ENCODE measurements at regions not wholly inside any gene's neighbourhood (a gene's known extent, or its start where the extent isn't known, plus 50 kb on each side); places are given as distances from the start of the nearest gene placed in this dataset.
"Not testable (repeated sequence)": the region's sequence is repeated elsewhere in the genome, so short reads cannot be mapped to it uniquely, and the experiment has no call there.

GRCh38 chr5:13640270-13640669, 304.2 kb downstream of the DNAH5 start:
- in situ Hi-C loops (cut with HindIII; ENCODE audit: low sequenced_read_pairs): no loop called here

DNA sequence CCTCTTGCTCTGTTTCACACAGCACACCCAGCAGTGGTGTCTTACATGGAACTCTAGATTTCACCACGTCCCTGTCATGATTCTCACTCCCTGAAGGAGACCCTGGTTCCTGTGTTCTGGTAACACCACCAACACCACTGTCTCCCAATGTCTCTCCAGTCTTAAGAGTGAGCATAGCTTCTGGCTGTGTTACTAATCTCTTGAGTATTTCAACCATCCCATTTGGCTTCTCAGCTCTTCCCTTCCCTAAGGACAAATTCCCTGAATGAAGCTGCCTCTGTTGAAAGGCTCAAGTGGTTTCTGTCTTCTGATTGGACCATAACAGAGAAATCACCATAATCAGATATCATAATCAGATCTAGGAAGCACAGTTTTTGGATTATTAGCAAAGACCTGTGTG, 311.8 kb downstream of the DNAH5 start:
- in situ Hi-C loops (cut with HindIII; ENCODE audit: low sequenced_read_pairs): no loop called here

DNA sequence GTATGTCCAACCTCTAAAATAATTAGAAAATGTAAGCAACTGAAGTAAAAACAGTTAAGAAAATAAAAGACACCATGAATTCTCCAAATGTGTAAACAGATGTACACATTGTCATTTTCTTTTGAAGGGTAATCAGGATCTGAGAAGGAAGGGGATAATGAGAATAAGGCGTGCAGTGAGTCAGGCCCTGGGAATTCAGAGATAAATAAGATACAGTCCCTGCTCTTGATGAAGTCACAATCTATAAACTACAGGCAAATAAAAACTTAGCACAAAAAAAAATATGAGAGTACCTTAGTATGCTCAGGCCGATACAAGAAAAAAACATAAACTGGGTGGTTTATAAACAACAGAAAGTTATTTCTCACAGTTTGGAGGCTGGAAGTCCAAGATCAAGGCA, 315.3 kb downstream of the DNAH5 start:
- in situ Hi-C loops (cut with HindIII; ENCODE audit: low sequenced_read_pairs): no loop called here

GRCh38 chr5:13627673-13628454, 316.6 kb downstream of the DNAH5 start:
- in situ Hi-C loops (cut with HindIII; ENCODE audit: low sequenced_read_pairs): no loop called here

DNA sequence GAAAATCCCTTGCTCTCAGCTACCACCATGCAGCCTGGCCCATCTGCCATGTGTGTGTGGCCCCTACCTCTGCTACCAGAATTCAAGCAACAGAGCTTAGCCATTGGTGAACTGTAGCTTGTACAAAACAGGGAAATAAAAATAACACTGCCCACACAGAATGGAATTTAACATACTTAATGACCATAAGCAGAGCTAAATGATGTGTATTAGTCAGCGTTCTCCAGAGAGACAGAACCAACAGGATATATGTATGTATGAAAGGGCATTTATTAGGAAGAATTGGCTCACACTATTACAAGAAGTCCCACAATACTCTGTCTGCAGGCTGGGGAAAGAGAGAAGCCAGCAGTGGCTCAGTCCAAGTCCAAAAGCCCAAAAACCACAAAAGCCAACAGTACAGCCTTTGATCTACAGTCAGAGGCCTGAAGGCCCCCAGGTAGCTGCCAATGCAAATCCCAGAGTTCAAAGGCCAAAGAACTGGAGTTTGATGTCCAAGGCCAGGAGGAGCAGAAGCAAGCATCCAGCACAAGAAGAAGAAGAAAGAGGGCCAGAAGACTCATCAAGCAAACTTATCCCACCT, 318.8 kb downstream of the DNAH5 start:
- in situ Hi-C loops (cut with HindIII; ENCODE audit: low sequenced_read_pairs): no loop called here

DNA sequence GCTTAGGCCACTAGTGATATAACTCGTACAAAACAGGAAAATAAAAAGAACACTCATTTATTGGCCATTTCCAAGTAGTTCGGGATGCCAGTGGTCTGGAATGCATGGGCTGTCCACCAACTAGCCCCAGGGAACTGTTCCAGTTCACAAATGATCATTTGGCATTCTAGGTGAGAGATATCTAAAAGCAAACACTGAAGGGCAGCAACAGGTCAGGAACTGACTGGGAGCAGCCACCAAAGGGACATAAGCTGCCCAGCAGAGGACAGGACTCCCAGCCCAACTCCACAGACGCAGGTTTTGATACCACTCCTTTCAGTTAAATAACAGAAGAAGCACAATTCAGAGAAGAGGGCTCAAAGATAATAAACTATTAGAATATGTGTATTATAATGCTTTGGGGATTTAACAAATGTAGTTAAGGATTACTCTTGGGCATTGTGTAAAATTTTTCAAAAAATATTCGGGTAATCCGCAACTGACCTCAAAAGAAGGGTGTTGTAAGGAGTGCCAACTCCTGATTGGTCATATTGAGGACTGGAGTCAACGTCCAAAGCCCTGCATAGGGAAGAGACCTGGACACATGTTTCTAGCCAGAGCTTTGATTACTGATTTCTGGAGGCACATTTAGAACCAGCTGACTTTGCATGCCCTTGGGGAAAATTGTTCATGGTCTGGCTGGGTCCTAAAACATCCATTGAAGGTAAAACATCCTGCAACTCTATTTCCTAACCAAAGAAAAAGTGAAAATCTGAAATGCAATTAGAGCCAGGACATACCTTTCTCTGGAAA, 320.0 kb downstream of the DNAH5 start:
- in situ Hi-C loops (cut with HindIII; ENCODE audit: low sequenced_read_pairs): no loop called here

- in situ Hi-C loops (cut with HindIII; ENCODE audit: low sequenced_read_pairs): no loop called here
Measured at GRCh38 chr5:13613621-13614020, 330.9 kb downstream of the DNAH5 start.

GRCh38 chr5:13611604-13612003, 332.9 kb downstream of the DNAH5 start:
- in situ Hi-C loops (cut with HindIII; ENCODE audit: low sequenced_read_pairs): no loop called here

- in situ Hi-C loops (cut with HindIII; ENCODE audit: low sequenced_read_pairs): no loop called here
Measured at GRCh38 chr5:13609504-13609903, 335.0 kb downstream of the DNAH5 start.

DNA sequence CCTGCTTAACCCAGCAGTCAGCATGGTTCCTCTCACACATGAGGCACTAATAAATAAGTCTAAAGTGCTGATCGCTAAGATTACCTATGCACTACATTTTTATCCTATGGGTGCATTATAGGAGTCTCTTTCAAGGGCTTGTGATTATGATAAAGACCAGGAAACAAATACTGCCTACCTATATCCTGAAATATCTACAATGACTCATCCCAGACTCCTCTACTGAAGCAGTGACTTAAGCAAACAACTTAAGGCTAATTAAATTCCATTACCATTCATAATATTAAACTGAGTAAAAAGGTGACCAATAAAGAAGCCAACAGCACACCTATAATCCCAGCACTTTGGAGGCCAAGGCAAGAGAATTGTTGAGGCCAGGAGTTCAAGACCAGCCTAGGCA, 338.4 kb downstream of the DNAH5 start:
- in situ Hi-C loops (cut with HindIII; ENCODE audit: low sequenced_read_pairs): no loop called here

- in situ Hi-C loops (cut with HindIII; ENCODE audit: low sequenced_read_pairs): no loop called here
Measured at GRCh38 chr5:13601112-13601511, 343.4 kb downstream of the DNAH5 start.

- in situ Hi-C loops (cut with HindIII; ENCODE audit: low sequenced_read_pairs): no loop called here
Measured at GRCh38 chr5:13595978-13596377, 348.5 kb downstream of the DNAH5 start.

DNA sequence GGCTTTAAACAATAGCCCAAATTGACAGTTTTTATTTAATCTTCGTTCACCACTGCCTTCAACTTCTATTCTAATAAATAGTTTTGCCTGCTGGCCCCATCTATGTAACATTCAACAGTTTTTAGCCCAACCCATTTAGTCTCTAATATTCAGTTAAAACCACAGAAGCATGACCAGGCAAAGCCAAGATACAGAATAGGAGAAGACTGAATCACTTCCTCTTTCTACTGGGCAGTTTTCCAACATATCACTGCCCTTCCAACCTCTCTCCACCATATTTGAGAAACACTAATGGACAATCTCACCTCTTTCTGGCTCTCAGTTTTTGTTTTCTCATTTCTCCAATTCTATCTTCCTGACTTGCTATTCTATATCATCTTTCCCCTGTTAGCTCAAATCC, 352.9 kb downstream of the DNAH5 start:
- in situ Hi-C loops (cut with HindIII; ENCODE audit: low sequenced_read_pairs): no loop called here

DNA sequence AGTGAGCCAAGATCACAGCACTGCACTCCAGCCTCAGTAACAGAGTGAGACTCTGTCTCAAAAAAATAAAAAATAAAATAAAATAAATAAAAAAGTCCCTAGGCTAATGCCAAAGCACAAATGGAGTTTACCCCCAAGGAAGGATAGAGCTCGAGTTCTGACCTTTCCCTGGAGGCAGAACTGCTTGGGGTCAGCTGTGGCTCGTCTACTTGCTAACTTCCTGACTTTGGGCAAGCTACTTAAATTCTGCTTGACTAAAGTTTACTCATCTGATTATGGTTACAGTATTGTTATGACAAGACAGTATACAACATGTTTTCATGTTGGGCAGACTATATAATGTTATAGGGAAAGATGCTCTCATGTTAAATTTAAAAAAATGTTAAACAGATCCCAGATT, 359.2 kb downstream of the DNAH5 start:
- in situ Hi-C loops (cut with HindIII; ENCODE audit: low sequenced_read_pairs): no loop called here

- in situ Hi-C loops (cut with HindIII; ENCODE audit: low sequenced_read_pairs): no loop called here
Measured at GRCh38 chr5:13581914-13582313, 362.6 kb downstream of the DNAH5 start.

- in situ Hi-C loops (cut with HindIII; ENCODE audit: low sequenced_read_pairs): no loop called here
Measured at GRCh38 chr5:13581132-13581531, 363.4 kb downstream of the DNAH5 start.

DNA sequence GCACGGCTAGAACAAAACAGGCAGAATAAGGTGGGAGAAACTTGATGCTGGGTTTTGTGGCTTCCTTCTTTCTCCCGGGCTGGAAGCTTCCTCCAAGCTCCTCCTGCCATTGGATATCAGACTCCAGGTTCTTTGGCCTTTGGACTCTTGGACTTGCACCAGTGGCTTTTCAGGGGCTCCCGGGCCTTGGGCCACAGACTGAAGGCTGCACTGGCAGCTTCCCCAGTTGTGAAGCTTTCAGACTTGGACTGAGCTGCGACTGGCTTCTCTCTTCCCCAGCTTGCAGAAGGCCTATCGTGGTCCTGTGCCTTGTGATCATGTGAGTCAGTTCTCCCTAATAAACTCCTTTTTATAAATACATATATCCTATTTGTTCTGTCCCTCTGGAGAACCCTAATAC, 364.4 kb downstream of the DNAH5 start:
- in situ Hi-C loops (cut with HindIII; ENCODE audit: low sequenced_read_pairs): no loop called here

DNA sequence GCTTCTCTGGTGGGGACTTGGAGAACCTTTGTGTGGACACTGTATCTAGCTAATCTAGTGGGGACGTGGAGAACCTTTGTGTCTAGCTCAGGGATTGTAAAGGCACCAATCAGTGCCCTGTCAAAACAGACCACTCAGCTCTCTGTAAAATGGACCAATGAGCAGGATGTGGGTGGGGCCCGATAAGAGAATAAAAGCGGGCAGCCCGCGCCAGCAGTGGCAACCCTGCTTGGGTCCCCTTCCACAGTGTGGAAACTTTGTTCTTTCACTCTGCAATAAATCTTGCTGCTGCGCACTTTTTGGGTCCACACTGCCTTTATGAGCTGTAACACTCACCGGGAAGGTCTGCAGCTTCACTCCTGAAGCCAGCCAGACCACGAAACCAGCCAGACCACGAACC, 365.4 kb downstream of the DNAH5 start:
- in situ Hi-C loops (cut with HindIII; ENCODE audit: low sequenced_read_pairs): not testable (repeated sequence)

- in situ Hi-C loops (cut with HindIII; ENCODE audit: low sequenced_read_pairs): not testable (repeated sequence)
Measured at GRCh38 chr5:13578311-13579039, 366.0 kb downstream of the DNAH5 start.

GRCh38 chr5:13574574-13574973, 369.9 kb downstream of the DNAH5 start:
- in situ Hi-C loops (cut with HindIII; ENCODE audit: low sequenced_read_pairs): no loop called here

- in situ Hi-C loops (cut with HindIII; ENCODE audit: low sequenced_read_pairs): no loop called here
Measured at GRCh38 chr5:13572163-13572562, 372.3 kb downstream of the DNAH5 start.

All from endothelial cell of hepatic sinusoid (primary cell).